GM12878 (cell line): ENCODE measurements at regions not wholly inside any gene's neighbourhood (a gene's known extent, or its start where the extent isn't known, plus 50 kb on each side); places are given as distances from the start of the nearest gene placed in this dataset.

Experiments
- ATAC-seq: fragments of 200-7000 bp; cut with Tn5 transposase; 3 replicates; pipeline ENCODE4 v1.9.1; 2020; ENCODE audit warnings: mild to moderate bottlenecking, moderate library complexity
- BruUV-seq: library from RNA; stranded (reverse); fragments of 400-500 nt; replicated peaks from 2 replicates; lab custom pipeline; 2021; lab: Mats Ljungman, UMichigan
- CTCF ChIA-PET: fragments of 300-600 bp; sonication (Branson Sonifier 250); formaldehyde crosslinking; extraction: SDS; loops from one replicate; lab custom pipeline; 2021; ENCODE audit warnings: inconsistent platforms; lab: Yijun Ruan, JAX
- POLR2A ChIA-PET: fragments of 350-600 bp; formaldehyde crosslinking; extraction: SDS; loops from one replicate; lab custom pipeline; 2021; ENCODE audit warnings: inconsistent platforms; lab: Charles Lee
- RAD21 ChIA-PET: fragments of 300-600 bp; sonication (Branson Sonifier 250); formaldehyde crosslinking; loops from one replicate; lab custom pipeline; 2023; ENCODE audit warnings: antibody characterized with exemption; ENCODE audit not compliant: unreplicated experiment; lab: Charles Lee
- SMC1A ChIA-PET: fragments of 300-600 bp; sonication (Branson Sonifier 250); formaldehyde crosslinking; loops from one replicate; lab custom pipeline; 2023; ENCODE audit not compliant: unreplicated experiment, uncharacterized antibody; lab: Charles Lee
- DNase-seq: peaks from one replicate; pipeline ENCODE4 v3.0.0-alpha.2; 2011; ENCODE audit warnings: low read depth, low spot score
- FAIRE-seq: peaks from 3 replicates; lab custom pipeline; 2011; peaks lifted over from hg19 to GRCh38; lab: Jason Lieb, UNC
- H2AFZ ChIP-seq: 2 replicates; pipeline ENCODE4 v1.6.0; 2011; ENCODE audit warnings: low read depth, low read length, control low read depth; ENCODE audit not compliant: control insufficient read depth
- H3K27ac ChIP-seq: 2 replicates; pipeline ENCODE4 v1.5.1; 2011; ENCODE audit warnings: control low read depth; ENCODE audit not compliant: control insufficient read depth, insufficient read depth
- H3K27me3 ChIP-seq, 2 experiments: replicated peaks in 1 of 2; 2 replicates each; pipeline versions ENCODE4 v1.6.0 to v1.6.1; 2011; ENCODE audit warnings: low read length in 1 of 2; ENCODE audit not compliant: control insufficient read depth in 2 of 2, insufficient read depth in 2 of 2
- H3K36me3 ChIP-seq, 2 experiments: 2 replicates each; pipeline ENCODE4 v1.5.1; 2011; ENCODE audit warnings: low read length in 1 of 2; ENCODE audit not compliant: control insufficient read depth in 2 of 2, insufficient read depth in 2 of 2
- H3K4me1 ChIP-seq: 2 replicates; pipeline ENCODE4 v1.6.1; 2011; ENCODE audit warnings: mild to moderate bottlenecking, low read length, moderate library complexity, mixed read lengths; ENCODE audit not compliant: control insufficient read depth, insufficient read depth
- H3K4me2 ChIP-seq: 2 replicates; pipeline ENCODE4 v1.6.0; 2011; ENCODE audit warnings: control low read depth; ENCODE audit not compliant: control insufficient read depth, insufficient read depth
- H3K4me3 ChIP-seq: fragments of 200-600 bp; sonication (generic); 2 replicates; pipeline ENCODE4 v1.5.1; 2016
- H3K79me2 ChIP-seq: 2 replicates; pipeline ENCODE4 v1.6.0; 2011; ENCODE audit warnings: low read length; ENCODE audit not compliant: control insufficient read depth, insufficient read depth
- H3K9ac ChIP-seq: 2 replicates; pipeline ENCODE4 v1.8.0; 2011; ENCODE audit warnings: low read length, control low read depth, mixed read lengths; ENCODE audit not compliant: control insufficient read depth, insufficient read depth
- H3K9me3 ChIP-seq: replicated peaks from 3 replicates; pipeline ENCODE4 v1.5.1; 2011; ENCODE audit warnings: mild to moderate bottlenecking, low read length; ENCODE audit not compliant: control insufficient read depth, insufficient read depth
- H4K20me1 ChIP-seq: 2 replicates; pipeline ENCODE4 v1.6.0; 2011; ENCODE audit not compliant: control insufficient read depth, insufficient read depth
- BCL11A ChIP-seq: IDR thresholded peaks from 2 replicates; pipeline ENCODE4 v1.6.1; 2011; ENCODE audit warnings: low read depth, low read length
- CHD4 ChIP-seq: fragments of 200-600 bp; sonication (generic); IDR thresholded peaks from 2 replicates; pipeline ENCODE4 v1.6.1; 2016; ENCODE audit warnings: mild to moderate bottlenecking
- GABPA ChIP-seq: IDR thresholded peaks from 2 replicates; pipeline ENCODE4 v1.6.1; 2014; ENCODE audit warnings: antibody characterized with exemption, low read depth, mild to moderate bottlenecking, inconsistent platforms
- IRF4 ChIP-seq: IDR thresholded peaks from 2 replicates; pipeline ENCODE4 v1.6.1; 2011; ENCODE audit warnings: low read depth, low read length
- NFXL1 ChIP-seq: fragments of 450-650 bp; IDR thresholded peaks from 2 replicates; pipeline ENCODE4 v1.6.1; 2017; ENCODE audit warnings: antibody characterized with exemption, mild to moderate bottlenecking, borderline replicate concordance
- PML ChIP-seq: IDR thresholded peaks from 2 replicates; pipeline ENCODE4 v1.6.1; 2012; ENCODE audit warnings: low read length, inconsistent platforms
- TARDBP ChIP-seq: IDR thresholded peaks from 2 replicates; pipeline ENCODE4 v1.6.1; 2016; ENCODE audit warnings: borderline replicate concordance
- TCF3 ChIP-seq: IDR thresholded peaks from 2 replicates; pipeline ENCODE4 v1.6.1; 2012; ENCODE audit warnings: low read depth, mild to moderate bottlenecking, low read length, borderline replicate concordance; ENCODE audit not compliant: insufficient read depth
- ZNF207 ChIP-seq: fragments of 450-650 bp; IDR thresholded peaks from 2 replicates; pipeline ENCODE4 v1.6.1; 2014; ENCODE audit warnings: antibody characterized with exemption, mild to moderate bottlenecking, borderline replicate concordance
- WGBS: methylation state at CpG from one replicate; pipeline ENCODE4 v1.1.6; 2016; ENCODE audit warnings: low lambda C conversion rate; ENCODE audit not compliant: insufficient replicate concordance, insufficient coverage; ENCODE audit errors: missing lambda C conversion rate; 5-methylcytosine and 5-hydroxymethylcytosine counted together
- in situ Hi-C: fragments of 300-500 bp; cut with MboI; formaldehyde crosslinking; loops from 9 replicates; pipeline ENCODE4 v1.14.3; 2018; ENCODE audit warnings: mixed read lengths
- intact Hi-C: fragments of 100-400 bp; cut with micrococcal nuclease; formaldehyde crosslinking; loops from one replicate; pipeline ENCODE4 v1.14.2; 2022; ENCODE audit not compliant: unreplicated experiment
- TF ChIP-seq, protein P1 (sequence below): fragments of 450-650 bp; IDR thresholded peaks from 2 replicates; pipeline ENCODE4 v1.6.1; 2017; ENCODE audit warnings: mild to moderate bottlenecking, moderate library complexity
- TF ChIP-seq, protein P2 (sequence below): IDR thresholded peaks from 2 replicates; pipeline ENCODE4 v1.6.1; 2012; ENCODE audit warnings: low read depth, low read length, improper control_type of control experiment

DNA sequence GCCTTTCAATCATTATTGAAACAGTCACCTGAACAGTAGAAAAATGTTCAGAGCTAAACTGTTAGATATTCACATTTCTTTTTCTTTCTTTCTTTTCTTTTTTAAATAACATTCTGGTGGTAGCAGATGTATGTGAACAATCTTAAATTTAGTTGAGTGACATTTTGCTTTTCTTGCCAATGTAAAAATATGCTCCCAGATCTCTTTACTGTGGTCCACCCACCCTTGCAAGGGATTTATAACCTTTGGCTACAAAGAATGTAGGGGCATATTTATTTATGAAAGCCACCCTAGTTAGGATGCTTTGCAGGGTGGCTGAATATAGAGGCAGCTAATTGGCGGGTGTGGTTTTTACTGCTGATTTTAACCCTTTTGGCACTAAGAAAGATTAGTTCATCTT lies 473.9 kb downstream of the MFSD1 start (continued):
- TF ChIP-seq ZNF207 (no peak), BCL11A (no peak), NFXL1 (no peak), CHD4 (no peak)
- TF ChIP-seq, protein P1, sequence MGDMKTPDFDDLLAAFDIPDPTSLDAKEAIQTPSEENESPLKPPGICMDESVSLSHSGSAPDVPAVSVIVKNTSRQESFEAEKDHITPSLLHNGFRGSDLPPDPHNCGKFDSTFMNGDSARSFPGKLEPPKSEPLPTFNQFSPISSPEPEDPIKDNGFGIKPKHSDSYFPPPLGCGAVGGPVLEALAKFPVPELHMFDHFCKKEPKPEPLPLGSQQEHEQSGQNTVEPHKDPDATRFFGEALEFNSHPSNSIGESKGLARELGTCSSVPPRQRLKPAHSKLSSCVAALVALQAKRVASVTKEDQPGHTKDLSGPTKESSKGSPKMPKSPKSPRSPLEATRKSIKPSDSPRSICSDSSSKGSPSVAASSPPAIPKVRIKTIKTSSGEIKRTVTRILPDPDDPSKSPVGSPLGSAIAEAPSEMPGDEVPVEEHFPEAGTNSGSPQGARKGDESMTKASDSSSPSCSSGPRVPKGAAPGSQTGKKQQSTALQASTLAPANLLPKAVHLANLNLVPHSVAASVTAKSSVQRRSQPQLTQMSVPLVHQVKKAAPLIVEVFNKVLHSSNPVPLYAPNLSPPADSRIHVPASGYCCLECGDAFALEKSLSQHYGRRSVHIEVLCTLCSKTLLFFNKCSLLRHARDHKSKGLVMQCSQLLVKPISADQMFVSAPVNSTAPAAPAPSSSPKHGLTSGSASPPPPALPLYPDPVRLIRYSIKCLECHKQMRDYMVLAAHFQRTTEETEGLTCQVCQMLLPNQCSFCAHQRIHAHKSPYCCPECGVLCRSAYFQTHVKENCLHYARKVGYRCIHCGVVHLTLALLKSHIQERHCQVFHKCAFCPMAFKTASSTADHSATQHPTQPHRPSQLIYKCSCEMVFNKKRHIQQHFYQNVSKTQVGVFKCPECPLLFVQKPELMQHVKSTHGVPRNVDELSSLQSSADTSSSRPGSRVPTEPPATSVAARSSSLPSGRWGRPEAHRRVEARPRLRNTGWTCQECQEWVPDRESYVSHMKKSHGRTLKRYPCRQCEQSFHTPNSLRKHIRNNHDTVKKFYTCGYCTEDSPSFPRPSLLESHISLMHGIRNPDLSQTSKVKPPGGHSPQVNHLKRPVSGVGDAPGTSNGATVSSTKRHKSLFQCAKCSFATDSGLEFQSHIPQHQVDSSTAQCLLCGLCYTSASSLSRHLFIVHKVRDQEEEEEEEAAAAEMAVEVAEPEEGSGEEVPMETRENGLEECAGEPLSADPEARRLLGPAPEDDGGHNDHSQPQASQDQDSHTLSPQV, result no peak

DNA sequence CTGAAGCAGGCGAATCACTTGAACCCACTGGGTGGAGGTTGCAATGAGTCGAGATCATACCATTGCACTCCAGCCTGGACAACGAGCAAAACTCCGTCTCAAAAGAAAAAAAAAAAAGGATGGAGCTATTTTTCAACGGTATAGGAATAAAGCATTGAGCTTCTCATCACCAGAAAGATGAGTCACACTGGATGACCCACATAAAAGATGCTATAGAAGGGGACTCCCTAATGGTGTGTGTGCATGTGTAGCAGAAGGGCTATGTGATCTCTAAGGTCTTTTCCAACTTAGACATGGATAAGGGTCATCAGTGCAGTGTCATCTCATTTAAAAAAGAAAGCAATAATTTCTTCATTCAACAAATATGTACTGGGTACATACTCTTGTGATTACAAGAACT lies 476.0 kb downstream of the MFSD1 start:
- FAIRE-seq, result no peak
- ChIA-PET SMC1A (no interaction called here), POLR2A (no interaction called here)
- no TSS peak for BruUV-seq
- WGBS, result 4% methylated on average over 5 of the region's 5 CpGs
- H3K27me3 ChIP-seq, result no peaks in the 10 kb centered on the region
- no peak for ATAC-seq
- H3K4me3 ChIP-seq, result no peak overlapping the region
- H3K27ac ChIP-seq, result no peak overlapping the region
- no peak overlapping the region for H3K9ac ChIP-seq
- H2AFZ ChIP-seq, result no peak overlapping the region
- no peak overlapping the region for H3K4me2 ChIP-seq
- no peak for TF ChIP-seq TARDBP
- TF ChIP-seq, protein P2, sequence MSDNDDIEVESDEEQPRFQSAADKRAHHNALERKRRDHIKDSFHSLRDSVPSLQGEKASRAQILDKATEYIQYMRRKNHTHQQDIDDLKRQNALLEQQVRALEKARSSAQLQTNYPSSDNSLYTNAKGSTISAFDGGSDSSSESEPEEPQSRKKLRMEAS, result no peak
- TF ChIP-seq GABPA, result no peak
- no peak for TF ChIP-seq TCF3
- no peak for TF ChIP-seq PML
- TF ChIP-seq IRF4, result no peak
- TF ChIP-seq, all 136 proteins: peak for 0
- Histone ChIP-seq H3K9me3 (no peaks in the 10 kb centered on the region), H3K4me1 (no peaks in the 10 kb centered on the region), H3K79me2 (no peaks in the 10 kb centered on the region), H3K36me3 (no peaks in the 10 kb centered on the region), H4K20me1 (no peaks in the 10 kb centered on the region)
- in situ Hi-C loops (no loop called here), intact Hi-C loops (no loop called here)
- no peak for DNase-seq
- ChIA-PET RAD21 (no interaction called here), CTCF (interaction anchor here (1.6 to 3.1 kb wide), 2 partner anchors 12 to 18 kb away, joined by 4 to 10 read pairs; no protein-coding TSS in a partner anchor)
